GM19239 (cell line): ENCODE measurements at regions not wholly inside any gene's neighbourhood (a gene's known extent, or its start where the extent isn't known, plus 50 kb on each side); places are given as distances from the start of the nearest gene placed in this dataset.

Experiments used
- DNase-seq: peaks from one replicate; pipeline ENCODE4 v3.0.0; 2011; ENCODE audit warnings: low spot score; ENCODE audit not compliant: insufficient read length
- FAIRE-seq: peaks from 2 replicates; lab custom pipeline; 2011; peaks lifted over from hg19 to GRCh38; lab: Jason Lieb, UNC

DNA sequence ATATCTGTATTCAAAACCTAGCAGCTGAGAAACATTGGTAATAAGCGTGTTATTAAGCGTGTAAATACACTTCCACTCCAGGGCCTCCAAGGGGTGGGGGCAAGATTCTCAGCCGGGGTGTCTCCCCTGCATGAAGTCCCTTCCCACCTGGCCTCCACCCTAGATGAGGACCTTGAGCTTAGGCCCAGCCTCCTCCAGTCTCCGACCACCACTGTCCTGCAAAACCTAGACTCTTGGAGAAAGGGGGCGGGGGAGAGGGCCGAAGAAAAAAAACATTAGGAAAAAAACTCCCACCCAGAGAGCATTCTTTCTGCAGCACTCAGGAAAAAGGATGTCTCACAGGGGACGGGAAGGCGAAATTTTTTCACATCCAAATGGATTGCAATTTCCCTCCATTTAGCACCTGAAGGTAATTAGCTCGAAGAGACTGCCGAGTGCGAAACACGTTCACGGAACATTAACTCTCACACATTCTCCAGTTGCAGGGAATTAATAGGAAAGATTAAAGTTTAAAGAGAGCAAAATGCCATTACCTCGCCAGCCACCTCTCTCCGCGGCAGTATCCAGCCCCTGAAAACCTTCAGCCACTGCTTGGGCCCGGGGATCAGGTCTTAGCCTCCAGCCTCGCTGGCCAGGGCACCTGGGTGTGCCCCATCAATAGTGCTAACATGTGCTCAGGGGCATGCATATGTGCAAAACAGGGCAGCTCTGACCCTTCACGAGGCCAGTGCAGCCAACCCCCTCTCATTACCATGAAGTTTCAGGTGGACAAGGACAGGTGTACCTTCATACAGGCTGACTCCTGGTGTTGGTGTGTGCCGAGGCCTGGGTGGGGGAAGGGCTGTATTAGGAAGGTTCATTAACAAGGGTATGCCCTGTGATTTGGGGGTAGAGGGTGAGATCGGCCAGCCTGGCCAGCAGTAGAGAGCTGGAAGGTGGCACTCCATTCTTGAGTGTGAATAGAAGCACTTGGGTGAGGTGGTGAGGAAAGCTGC, 77.2 kb downstream of the HIF1AN start:
- DNase-seq, result no peak
- FAIRE-seq, result no peak

DNA sequence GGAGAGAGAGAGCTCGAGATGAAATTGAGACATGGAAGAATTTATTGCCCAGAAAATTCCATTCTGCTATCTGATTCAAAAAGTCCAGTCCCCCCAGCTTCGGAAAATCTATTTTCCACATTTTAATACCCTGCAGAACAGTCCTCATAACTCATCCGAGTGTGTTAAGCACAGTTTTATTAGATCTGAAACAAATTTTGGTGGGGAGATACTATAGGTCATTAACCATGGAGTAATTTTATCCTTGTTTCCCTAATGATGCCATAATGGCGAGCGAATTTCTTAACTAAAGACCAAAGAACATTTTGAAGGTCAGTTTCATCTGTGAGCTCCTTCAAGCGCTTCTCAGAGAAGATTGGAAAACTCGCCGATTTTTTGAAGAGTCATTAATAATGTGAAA, 78.1 kb downstream of the HIF1AN start:
- no peak for DNase-seq
- no peak for FAIRE-seq

DNA sequence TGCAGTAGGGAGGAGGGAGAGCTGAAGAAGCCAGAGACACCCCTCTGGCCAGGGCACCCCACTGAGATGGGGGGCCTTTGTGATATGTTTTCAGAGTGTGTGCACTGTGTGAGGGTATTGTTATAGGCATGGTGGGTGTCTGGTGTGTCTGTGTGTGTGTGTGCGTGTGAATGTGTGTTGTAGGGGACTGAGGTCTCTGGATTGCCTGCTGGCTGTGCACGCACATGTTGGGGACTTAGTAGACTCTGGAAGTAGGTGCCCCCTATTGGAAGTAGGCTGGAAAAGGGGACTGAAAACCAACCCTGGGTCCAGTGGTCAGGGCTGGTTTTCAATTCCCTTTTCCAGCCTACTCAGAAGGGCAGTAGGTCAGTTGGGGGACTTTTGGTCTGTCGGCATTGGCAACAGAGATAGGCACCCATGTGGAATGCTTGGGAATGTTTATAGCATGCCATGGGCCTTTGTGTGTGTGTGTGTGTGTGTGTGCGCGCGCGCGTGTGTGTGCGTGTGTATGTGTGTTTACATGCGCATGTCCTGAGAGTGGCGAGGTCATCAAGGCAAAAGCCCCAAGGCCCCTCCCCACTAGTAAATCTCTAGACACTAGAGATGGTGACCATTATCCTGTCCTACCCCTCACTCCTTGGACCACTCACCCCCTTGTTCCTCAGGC, 78.8 kb downstream of the HIF1AN start:
- FAIRE-seq (no peak), DNase-seq (no peak)

DNA sequence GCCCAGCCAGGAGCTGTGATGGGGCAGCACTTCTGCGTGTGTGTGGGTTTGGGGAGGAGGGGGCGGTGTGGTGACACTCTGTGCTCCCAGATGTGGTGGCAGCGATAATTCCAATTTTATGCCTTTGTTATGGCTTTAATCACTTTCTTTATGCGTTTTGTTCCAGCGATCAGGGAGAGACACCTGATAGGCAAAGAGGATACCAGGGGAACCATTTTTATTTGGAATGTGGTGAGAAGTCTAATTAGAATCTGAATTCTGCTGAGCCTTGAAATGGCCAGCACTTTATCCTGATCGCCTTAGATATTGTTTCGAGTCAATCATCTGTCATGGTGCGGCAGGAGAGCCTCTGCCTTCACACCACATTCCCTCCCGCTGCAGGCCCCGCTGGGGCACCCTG, 79.5 kb downstream of the HIF1AN start:
- FAIRE-seq (no peak), DNase-seq (no peak)

DNA sequence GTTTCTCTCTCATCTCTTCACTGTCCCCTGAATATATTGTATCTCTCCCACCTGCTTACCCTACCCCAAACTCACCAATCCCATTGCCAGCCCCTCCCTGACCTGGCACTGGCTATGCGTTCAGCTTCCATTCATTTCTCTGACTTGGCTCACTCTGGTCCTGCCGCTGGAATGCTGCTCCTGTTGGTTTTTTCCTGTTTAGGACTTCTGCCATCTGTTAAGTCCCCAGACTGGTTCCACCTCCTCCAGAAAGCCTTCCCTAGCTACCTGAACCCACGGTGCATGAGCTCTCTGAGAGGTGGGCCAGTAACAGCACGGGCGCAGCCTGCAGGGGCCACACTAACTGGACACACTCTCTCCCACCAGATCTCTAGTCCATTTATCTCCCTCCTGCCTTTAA, 80.2 kb downstream of the HIF1AN start:
- FAIRE-seq (no peak), DNase-seq (no peak)

DNA sequence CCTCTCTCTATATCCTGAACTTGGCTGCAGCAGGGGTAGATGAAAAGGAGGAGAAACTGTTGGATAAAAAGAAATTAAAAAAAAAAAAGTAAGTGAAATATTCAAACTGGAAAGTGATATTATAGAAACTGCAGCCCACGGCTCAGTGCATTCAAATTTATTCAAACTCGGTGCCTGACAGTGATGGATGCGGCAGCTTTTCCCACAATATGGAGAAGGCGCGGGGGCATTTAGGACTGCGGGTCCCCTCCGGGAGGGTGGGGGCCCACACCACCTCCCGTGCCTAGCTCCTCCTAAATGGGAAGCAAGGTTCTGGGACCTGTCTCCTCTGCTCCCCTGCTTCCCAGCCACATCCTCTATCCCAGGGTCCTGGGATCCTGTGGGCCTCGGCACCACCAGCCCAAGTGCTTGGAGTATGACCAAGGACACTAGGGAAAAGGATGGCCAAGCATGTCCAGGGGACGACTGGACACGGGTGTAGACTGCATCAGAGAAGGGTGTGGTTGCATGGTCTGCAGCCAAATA, 82.4 kb downstream of the HIF1AN start:
- FAIRE-seq (no peak), DNase-seq (no peak)

DNA sequence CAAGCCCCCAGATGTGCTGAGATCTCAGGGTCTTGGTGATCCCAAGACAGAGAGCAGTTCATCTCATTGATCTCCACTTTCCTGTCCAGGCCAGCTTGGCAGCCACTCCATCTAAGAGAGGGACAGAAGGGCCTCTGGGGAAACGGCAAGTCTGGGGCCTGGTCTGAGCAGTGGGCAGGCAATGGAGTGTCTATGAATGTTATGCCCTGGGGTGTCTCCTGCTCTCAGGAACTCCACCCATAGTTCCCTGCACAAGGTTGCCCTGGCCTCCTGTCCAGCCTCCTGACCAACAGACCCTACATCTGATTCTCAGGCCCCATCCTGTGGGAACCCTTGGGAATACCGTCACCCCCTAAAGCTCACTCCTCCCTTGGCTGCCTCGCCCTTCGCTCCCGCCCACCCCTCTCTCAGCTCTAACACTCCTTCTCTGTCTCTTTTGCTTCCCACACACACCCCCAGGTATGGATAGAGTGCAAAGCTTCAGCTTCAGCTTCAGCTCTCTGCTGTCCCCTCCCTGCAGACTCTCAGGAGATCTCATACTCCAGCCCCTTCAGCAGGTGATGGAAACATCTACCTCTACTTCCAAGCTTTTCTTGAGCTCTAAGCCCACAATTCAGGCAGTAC, 83.0 kb downstream of the HIF1AN start:
- no peak for DNase-seq

DNA sequence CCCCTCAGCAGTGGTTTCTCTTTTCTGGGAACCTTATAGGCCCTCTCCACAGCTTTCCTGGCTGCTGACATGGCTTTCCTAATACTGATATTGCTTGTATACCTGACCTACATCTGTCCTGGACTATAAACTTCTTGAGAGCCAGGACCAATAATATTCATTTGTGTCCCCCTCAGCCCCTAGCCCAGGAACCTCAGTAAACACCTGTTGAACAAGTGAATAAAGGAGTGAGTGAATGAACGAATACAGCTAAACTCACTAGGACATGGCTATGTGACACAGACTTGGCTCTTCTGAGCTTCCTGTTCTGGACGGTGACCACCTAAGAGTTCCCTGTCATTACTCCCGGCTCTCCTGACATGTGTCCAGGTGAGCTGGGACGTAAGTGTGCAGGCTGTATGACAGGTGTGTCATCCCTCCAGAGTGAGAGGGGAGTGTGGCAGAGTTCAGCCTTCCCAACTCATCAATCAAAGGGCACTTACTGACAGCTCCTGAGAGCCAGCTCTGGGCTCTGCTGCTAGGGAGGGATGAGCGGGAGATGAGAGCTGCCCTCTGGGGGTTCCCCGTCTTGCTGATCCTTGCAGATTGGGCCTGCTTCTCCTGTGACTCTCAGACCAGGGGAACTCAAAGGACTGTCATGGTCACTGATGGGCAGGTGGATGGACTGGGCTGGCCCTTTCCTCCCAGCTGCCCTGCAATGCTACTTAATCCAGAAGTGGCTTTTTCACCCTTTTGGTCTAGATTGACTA, 84.5 kb downstream of the HIF1AN start:
- no peak for DNase-seq
- FAIRE-seq, result no peak

More for the DNA sequence above, 83.0 kb downstream of the HIF1AN start:
- FAIRE-seq, result no peak

DNA sequence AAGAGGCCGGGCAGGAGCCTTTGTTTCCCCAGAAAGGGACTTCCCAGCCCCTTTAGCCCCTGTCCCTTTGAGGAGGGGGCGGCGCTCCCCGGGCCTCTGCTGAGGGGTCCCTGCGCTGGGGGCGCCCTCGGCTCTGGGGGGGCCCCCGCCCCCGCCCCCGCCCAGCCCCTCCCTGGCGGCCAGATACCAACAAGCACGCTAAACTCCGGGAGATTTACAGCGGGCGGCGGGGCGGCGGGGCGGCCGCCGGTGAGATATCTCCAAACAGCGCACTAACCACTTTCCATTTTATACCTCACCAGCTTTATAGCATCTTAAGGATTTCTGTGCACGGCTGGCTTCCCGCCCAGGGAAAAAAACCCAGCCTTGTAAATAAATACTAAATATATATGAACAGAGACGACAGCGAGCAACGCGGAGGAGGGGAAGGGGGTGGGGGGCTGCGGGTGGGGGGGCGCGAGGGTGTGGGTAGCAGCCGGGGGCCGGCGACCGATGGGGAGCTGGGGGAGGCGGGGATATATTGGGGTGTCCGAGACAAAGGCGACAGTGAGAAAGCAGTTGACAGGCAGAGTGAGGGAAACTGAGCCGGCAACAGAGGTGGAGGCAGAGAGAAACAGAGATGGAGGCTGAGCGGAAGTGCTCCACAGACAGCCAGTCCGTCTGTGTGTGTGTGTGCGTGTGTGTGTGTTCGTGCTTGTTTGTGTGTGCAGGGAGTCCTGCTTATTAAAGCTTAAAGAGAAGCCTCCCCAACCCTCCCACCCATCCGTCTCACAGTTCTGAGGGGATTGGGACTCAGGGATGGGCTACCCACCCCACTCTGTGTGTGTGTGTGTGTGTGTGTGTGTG, 85.8 kb downstream of the HIF1AN start:
- no peak for DNase-seq

DNA sequence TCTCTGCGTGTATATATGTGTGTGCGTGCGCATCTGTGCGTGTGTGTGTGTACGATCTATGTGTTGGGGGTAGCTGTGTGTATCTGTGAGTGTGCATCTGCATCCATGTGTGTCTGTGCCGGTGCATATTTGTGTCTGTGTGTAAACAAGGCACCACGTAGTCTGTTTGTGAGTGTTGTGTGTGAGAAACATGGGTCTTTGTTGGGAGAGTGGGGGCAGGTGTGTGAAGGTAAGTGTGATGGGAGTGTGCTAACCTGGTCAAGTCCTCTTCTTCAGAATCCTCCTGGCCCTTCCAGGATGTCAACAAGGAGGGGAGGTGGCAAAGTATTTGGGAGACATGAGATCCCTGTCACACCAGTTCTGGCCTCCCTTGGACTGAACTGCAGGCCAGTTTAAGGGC, 87.2 kb downstream of the HIF1AN start:
- no peak for FAIRE-seq

More for the DNA sequence above, 85.8 kb downstream of the HIF1AN start:
- FAIRE-seq, result no peak

DNA sequence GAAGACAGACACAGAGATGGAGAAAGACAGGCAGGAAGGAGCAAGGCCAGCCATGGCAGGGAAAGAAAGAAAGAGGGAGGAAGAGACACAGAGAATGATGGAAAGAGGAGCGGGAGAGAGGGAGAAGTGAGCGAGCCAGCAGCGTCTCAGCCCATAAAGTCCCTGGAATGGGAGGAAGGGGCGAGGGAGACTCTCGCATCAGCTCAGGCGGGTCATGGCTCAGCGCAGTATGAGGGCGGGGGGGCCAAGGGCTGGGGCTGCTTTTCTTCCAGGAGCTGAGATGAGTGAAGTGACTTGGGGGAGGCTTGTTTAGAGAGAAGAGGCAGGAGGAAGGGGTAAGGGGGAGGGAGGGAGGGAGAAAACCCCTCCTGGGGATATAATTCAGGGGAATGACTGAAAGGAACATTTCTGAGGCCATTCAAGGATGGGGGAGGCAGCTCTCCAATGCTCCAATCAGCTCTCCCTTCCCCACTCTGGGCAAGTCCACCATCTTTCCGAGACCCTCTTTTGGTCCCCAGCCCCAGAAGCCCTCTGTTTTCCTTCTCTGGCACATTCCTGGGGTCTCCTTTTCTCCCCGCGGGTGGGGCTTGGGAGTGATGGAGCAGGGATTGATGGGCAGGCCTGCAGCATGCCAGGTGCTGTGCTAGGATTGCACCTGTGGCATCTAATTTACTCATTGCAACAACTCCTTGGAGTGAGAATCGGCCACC, 87.9 kb downstream of the HIF1AN start:
- DNase-seq (no peak), FAIRE-seq (no peak)

More for the DNA sequence above, 87.2 kb downstream of the HIF1AN start:
- no peak for DNase-seq

DNA sequence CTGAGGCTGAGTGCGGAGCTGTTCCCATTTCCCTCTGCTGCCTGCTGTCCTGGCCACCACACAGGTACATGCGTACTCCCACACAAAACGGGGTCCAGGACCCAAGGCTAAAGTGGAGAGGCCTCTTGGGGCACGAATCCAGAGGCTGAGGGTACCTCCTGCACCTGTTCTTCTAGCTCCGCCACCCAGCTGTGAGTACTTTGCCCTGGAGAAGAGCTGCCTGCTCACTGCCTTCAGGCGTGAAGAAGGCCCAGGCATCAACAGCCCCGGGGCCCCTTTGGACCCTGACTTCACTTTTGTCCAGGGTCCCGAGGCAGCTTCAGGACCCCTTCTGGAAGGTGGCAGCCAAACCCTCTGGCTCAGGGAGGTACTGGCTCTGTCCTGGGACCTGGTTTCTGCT, 88.6 kb downstream of the HIF1AN start:
- FAIRE-seq, result no peak
- DNase-seq, result no peak

DNA sequence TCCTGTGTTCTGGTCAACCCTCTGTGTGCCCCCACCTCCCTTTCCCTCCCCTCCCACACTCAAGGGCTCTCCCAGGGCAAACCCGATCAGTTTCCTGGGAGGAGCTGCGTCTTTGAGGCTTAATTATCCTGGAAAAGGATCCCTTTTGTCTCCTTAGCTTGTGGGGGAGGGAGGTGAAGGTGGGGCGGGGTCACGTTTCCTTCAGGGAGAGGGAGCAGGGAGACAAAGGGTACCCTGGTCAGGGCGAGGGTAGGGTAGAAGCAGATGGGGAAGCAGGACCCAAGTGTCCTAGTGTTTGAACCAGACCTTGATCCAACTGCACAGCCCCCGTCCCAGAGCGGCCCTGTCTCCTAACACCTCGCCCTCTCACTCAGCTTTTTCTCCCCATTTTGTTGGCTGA, 90.1 kb downstream of the HIF1AN start:
- DNase-seq, result no peak
- FAIRE-seq, result no peak

DNA sequence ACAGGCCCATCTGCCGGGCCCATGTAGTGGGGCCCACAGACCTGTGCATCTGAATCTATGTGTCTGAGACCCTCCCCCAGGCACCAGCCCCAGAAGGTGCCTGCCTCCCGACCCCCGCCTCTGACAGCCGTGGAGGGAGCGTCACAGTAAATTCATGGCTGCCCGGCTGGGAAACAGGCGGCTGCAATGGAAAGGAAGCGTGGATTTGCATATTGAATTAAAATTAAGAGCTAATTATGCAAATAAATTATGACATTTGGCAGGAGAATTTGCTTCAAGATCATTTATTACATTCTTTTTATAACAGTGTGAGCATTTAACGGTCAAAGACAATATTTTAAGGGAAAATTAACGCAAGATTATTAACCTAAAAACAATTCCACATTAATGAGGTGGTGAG, 92.3 kb downstream of the HIF1AN start:
- no peak for FAIRE-seq
- no peak for DNase-seq

DNA sequence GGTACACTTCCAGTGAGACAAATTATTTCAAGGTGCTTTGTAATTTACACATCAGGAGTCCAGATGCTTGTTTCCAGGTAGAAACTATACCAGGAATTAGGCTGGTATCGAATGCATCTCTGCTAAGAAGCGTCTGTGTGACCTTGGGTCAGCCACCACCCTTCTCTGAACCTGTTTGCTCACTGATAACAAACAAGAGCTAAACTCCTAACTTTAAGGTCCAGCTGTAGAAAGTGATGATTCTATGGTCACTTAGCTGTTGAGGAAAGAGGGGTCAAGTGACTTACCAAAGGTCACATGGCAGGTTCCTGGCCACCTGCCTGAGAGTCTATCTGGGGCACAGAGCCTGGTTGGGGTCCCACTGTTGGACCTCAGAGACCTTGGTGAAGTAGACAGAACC, 95.4 kb downstream of the HIF1AN start:
- DNase-seq (no peak), FAIRE-seq (no peak)

DNA sequence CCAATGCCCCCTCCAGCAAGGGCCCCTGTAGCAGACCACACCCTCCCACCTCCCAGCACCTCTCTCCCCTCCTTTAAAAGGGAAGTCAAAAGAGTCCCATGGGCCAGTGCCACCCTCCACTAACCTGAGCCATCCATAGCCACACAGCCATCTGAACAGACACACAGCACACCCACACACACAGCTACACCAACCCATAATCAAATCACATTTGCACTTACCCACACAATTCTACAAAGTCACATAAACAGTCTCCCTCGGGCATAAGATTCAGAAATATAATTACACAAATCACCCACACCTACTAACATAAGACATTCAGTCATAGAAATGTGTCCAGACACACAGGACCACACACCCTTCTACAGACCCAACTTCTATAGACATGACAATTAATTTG, 96.3 kb downstream of the HIF1AN start:
- DNase-seq (no peak), FAIRE-seq (no peak)

DNA sequence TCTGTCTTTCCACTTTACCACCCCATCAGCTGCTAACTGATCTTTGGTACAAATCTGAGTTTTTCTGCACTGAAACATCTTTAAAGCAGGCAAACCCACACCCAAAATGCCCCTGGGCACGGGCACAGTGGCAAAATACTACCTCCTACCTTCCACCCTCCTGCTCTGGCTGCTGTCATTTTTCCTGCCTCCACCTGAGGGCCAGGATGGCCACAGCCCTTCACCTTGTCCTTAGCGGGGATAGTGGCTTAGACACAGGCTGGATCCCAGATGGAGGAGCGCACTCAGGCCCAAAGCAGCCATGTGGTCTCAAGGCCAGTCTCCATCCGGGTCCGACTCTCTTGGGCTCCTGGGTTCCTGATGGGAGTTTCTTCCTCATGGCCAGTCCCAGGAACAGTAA, 98.3 kb downstream of the HIF1AN start:
- DNase-seq (no peak), FAIRE-seq (no peak)

DNA sequence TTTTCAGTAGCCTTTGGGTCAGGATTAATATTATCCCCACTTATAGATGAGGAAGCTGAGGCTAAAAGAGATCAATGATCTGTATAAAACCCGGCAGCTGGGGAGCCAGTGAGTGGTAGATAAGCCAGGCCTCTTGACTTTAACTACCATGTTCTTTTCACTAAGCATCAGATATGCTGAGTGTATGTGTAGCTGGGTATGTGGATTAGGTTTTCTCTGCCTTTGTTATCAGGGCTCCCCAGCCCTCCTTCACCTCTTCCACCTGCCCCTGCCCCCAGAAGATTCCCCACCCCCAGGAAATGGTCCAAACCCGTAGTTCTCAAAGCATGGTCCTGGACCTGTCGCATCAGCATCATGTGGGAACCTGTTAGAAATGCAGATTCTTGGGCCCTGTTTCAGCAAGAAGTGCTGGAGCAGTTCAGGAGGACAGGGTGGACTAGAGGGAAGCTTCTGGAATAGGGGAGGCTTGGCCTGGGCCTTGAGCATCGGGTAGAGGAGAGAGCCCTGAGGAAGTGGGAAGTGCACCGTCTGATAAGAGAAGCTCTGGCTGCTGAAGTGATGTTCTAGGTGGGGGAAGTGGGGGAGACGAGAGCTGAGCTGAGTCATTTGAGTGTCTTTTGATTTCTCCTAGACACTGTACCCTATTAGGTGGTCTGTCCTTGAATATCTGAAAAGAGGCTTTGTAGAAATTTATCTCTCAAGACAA, 101.3 kb downstream of the HIF1AN start:
- DNase-seq (no peak), FAIRE-seq (no peak)
